ENCODE measurements at regions not wholly inside any gene's neighbourhood (a gene's known extent, or its start where the extent isn't known, plus 50 kb on each side); places are given as distances from the start of the nearest gene placed in this dataset.

DNA sequence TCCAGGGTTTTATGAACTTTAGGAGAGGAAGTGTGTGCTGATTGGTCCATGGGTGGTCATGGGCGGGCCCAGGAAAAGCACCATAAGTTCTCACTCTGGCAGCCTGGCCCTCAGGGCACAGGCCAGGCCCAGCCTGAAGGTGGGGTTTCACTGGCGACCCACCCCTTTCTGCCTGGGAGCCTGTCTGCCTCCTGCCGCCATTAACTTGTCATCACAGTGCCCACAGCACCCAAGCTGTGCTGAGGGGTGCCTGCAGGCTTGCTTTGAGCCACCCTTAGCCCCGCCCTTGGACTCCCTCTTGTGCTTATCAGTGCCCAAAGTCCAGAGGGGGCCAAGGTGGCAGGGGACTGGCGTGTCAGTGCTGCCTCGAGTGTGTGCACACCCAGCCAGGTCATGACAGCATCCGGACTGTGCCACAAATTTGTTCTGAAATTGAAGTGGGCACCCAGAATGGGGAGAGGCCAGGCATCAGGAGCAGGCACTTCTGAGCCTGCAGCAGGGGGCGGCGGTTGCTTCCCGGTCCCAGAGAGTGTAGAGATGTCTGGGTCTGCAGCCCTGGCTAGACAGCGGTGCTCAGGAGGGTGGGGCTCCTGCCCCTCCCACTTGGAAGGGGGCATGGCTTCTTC, 455.6 kb downstream of the TMA16 start:
- TF ChIP-seq, protein P1, sequence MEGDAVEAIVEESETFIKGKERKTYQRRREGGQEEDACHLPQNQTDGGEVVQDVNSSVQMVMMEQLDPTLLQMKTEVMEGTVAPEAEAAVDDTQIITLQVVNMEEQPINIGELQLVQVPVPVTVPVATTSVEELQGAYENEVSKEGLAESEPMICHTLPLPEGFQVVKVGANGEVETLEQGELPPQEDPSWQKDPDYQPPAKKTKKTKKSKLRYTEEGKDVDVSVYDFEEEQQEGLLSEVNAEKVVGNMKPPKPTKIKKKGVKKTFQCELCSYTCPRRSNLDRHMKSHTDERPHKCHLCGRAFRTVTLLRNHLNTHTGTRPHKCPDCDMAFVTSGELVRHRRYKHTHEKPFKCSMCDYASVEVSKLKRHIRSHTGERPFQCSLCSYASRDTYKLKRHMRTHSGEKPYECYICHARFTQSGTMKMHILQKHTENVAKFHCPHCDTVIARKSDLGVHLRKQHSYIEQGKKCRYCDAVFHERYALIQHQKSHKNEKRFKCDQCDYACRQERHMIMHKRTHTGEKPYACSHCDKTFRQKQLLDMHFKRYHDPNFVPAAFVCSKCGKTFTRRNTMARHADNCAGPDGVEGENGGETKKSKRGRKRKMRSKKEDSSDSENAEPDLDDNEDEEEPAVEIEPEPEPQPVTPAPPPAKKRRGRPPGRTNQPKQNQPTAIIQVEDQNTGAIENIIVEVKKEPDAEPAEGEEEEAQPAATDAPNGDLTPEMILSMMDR (IDR thresholded peaks at IDR 0.05), result no peak
- H3K9me3 ChIP-seq, result no peaks in the 10 kb centered on the region
- H3K36me3 ChIP-seq (ENCODE audit: low read depth), result no peaks in the 10 kb centered on the region
- intact Hi-C loops (cut with DNase I, micrococcal nuclease), result no loop called here
- H3K4me3 ChIP-seq, result no peak overlapping the region
- no peak for ATAC-seq
- peak in 1 of 3 donors; percentile 33 for DNase-seq
- H3K4me1 ChIP-seq (ENCODE audit: low read depth), result no peaks in the 10 kb centered on the region

DNA sequence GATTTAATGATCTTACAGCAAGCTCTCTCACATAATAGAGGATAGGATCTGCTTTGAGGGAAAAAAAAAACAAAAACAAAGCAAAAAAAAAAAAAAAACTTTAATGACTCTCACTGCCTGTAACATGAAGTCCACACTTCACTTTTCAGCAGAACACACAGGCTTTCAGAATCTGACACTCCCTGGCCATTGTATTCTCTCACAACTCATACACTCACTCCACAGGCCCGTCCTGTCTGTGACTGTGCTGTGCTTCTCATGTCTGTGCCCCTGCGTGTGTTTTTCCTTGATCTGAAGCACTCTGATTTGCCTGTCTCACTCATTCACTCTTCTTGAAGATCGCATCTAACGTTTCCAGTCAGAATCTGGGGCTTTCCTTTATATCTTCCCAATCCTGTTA, 460.8 kb downstream of the TMA16 start:
- intact Hi-C loops (cut with DNase I, micrococcal nuclease), result no loop called here
- Histone ChIP-seq H3K36me3 (ENCODE audit: low read depth) (no peaks in the 10 kb centered on the region), H3K9me3 (no peaks in the 10 kb centered on the region), H3K4me3 (no peak overlapping the region), H3K4me1 (ENCODE audit: low read depth) (no peaks in the 10 kb centered on the region)
- TF ChIP-seq, protein P1 (IDR thresholded peaks at IDR 0.05), result no peak
- DNase-seq, result no peak
- no peak for ATAC-seq

DNA sequence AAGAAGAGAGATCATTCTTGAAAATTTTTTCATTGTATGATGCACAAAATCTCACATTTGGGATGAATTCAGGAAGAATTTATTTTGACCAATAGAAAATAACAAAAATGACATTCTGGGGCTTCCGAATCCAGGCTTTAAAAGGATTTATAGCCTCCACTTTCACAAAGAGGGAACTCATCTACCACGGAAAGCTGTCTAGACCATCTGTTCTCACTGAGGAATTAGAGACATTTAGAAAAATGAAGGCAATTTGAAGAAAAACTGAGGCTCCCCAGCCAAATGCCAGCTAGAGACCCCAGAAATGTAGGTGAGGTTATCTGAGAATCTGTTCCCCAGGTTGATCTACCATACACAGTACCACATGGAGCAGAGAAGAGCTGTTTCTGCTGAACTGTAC, 464.3 kb downstream of the TMA16 start:
- intact Hi-C loops (cut with DNase I, micrococcal nuclease), result no loop called here
- TF ChIP-seq, protein P1 (IDR thresholded peaks at IDR 0.05), result no peak
- no peak overlapping the region for H3K4me3 ChIP-seq
- DNase-seq (no peak), ATAC-seq (no peak)
- H3K4me1 ChIP-seq (ENCODE audit: low read depth), result no peaks in the 10 kb centered on the region
- no peaks in the 10 kb centered on the region for H3K9me3 ChIP-seq
- H3K36me3 ChIP-seq (ENCODE audit: low read depth), result no peaks in the 10 kb centered on the region

- Histone ChIP-seq H3K36me3 (ENCODE audit: low read depth) (no peaks in the 10 kb centered on the region), H3K4me1 (ENCODE audit: low read depth) (no peaks in the 10 kb centered on the region), H3K4me3 (no peak overlapping the region), H3K9me3 (no peaks in the 10 kb centered on the region)
- TF ChIP-seq, protein P1 (IDR thresholded peaks at IDR 0.05), result no peak
- no peak for DNase-seq
- ATAC-seq, result no peak
- intact Hi-C loops (cut with DNase I, micrococcal nuclease), result no loop called here
Observed at GRCh38 chr4:163959932-163960331, 465.4 kb downstream of the TMA16 start.

GRCh38 chr4:163966612-163967011, 472.1 kb downstream of the TMA16 start:
- H3K4me1 ChIP-seq (ENCODE audit: low read depth), result no peaks in the 10 kb centered on the region
- H3K4me3 ChIP-seq, result no peak overlapping the region
- no peaks in the 10 kb centered on the region for H3K9me3 ChIP-seq
- H3K36me3 ChIP-seq (ENCODE audit: low read depth), result no peaks in the 10 kb centered on the region
- intact Hi-C loops (cut with DNase I, micrococcal nuclease), result no loop called here
- TF ChIP-seq, protein P1 (IDR thresholded peaks at IDR 0.05), result no peak
- ATAC-seq (no peak), DNase-seq (no peak)

DNA sequence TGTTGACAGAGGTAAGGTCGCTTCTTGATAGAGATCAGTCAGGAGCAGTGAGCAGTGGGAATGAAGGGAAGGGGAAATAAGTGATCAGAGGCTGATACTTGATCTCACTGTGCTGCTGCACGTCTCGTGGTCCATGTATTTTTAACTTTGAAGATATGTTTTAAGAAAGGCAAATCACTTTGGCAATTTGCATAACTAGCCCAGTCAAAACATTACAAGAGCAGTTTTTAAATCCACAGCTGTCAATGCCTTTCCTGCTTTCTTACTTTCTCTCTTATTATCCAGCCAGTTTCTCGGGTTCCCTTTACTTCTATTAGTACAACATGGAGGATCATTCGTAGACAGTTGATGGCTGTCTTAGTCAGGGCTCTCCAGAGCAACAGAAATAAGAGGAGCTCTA, 472.8 kb downstream of the TMA16 start:
- TF ChIP-seq, protein P1 (IDR thresholded peaks at IDR 0.05), result no peak
- no peak for ATAC-seq
- intact Hi-C loops (cut with DNase I, micrococcal nuclease), result no loop called here

More for the DNA sequence above, 472.8 kb downstream of the TMA16 start:
- DNase-seq, result no peak
- H3K36me3 ChIP-seq (ENCODE audit: low read depth), result no peaks in the 10 kb centered on the region
- no peaks in the 10 kb centered on the region for H3K9me3 ChIP-seq
- H3K4me3 ChIP-seq, result no peak overlapping the region
- no peaks in the 10 kb centered on the region for H3K4me1 ChIP-seq (ENCODE audit: low read depth)
